Fibroblast of skin of left biceps (primary cell): ENCODE measurements at regions not wholly inside any gene's neighbourhood (a gene's known extent, or its start where the extent isn't known, plus 50 kb on each side); places are given as distances from the start of the nearest gene placed in this dataset.
"Not testable (repeated sequence)": the region's sequence is repeated elsewhere in the genome, so short reads cannot be mapped to it uniquely, and the experiment has no call there.

ENCODE experiments used
- DNase-seq, 2 experiments: peaks; one replicate each; pipeline ENCODE4 v3.0.0-alpha.2; 2013; ENCODE audit warnings: low read depth in 2 of 2

GRCh38 chr17:45585794-45586650 lies 95.5 kb upstream of the PLEKHM1 start:
- not testable (repeated sequence) for DNase-seq

DNA sequence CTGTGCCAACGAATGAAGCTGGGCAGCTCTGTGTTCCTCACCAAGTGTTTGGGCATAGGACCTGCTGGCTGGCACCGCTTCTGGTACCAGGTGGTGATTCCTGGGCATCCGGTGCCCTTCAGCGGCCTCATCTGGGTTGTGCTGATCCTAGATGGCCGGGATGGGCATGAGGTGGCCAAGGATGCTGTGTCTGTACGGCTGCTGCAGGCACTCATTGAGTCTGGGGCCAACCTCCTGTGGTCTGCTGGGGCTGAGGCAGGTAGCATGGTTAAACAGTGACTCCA lies 96.1 kb upstream of the PLEKHM1 start:
- DNase-seq, result not testable (repeated sequence)

DNA sequence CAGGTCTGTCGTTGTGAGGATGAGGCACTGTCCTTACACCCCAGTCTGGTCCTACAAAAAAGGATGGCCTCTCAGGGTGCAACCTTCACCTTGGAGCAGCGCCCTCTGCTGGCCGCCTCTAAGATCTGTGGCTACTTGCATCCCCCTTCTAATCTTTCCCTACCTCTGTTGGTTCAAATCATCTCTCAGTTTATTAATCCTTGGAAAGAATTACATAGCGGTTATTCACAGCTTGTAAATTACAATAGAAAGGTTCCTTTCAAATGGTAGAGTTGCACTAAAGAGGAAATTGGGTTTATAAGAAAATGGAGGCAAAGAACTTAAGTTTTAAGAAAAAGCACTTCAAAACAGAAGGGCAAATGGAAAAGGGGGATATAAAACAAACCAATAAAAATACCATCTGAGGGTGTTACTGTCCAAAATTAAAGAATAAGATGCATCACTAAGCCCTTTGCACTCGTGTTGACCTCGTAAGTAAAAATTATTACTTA lies 102.0 kb upstream of the PLEKHM1 start:
- DNase-seq, result not testable (repeated sequence)

DNA sequence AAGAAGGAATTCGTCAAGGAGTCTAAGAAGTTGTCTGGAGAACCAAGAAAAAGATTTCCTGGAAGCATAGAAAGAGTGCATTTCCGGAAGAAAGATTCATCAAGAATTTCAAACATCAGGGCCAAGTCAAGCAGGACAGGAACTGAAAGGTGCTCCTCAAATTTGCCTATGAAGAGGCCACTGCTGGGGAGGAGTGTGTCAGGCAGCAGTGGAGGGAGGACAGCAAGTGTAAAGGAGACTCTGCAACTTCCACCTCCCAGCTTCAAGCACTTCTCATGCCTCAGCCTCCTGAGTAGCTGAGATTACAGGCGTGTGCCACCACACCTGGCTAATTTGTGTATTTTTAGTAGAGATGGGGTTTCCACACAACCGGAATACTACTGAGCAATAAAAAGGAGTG lies 105.8 kb upstream of the PLEKHM1 start:
- not testable (repeated sequence) for DNase-seq

DNA sequence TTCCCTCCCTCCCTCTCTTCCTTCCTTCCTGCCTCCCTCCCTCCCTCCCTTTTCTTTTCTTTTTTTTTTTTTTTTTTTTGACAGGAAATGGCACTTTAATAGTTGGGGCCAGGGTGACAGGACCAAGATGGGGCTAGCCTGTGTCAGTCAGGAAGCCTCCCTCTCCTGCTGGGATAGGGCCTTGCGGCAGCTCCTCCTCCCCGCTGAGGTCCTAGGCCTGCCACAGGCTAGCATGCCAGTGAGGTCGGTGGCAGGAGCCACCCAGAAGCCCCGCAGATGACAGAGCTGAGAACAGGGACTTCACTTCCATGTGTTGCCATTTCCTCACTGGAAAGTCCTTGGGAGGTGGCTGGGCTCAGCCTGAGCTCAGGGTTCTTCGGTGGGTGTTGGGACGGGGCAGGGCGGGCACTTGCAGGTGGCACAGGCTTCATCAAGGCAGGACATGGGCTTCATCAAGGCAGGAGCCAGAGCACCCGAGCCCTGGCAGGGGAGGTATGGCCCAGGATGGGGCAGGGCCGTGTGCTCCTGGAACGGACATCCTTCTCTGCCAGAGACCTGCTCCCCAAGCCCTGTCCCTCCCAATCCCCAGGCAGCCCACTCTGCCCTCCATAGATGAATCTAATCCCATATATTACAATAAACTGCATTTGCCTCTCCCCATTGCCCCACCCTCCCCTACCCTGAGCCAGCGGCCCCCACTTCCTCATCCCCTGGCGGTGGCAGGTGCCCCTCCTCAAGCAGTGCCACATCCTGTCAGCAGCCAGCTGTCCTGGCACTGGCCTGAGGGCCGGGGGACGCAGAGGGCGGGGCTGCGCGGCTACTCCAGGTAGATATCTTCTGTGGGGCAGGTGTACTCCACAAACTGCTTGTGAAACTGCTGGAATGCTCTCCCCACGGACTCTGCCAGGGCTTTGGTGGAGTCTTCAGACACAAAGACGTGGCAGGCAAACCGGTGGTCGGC lies 109.8 kb upstream of the PLEKHM1 start:
- DNase-seq, result not testable (repeated sequence)

DNA sequence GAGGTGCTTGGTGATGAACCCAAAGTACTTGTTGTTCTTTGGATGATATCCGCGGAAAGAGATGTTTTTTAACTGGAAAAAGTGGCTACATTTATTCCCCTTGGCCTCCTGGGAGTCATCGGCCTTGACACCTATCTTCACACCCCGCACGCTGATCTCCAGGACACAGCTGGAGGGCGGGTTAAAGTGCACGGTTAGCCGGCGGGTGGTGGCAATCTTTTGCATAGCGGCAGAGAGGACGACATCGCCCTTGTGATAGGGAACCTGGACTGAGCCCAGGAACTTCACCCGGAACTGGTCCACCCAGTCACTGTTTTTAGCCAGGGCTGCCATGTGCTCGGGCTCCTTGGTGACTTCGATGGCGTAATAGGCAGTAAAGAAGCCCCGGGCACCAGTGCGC lies 110.5 kb upstream of the PLEKHM1 start:
- not testable (repeated sequence) for DNase-seq

- not testable (repeated sequence) for DNase-seq
Observed at GRCh38 chr17:45601605-45602539, 111.4 kb upstream of the PLEKHM1 start.

DNA sequence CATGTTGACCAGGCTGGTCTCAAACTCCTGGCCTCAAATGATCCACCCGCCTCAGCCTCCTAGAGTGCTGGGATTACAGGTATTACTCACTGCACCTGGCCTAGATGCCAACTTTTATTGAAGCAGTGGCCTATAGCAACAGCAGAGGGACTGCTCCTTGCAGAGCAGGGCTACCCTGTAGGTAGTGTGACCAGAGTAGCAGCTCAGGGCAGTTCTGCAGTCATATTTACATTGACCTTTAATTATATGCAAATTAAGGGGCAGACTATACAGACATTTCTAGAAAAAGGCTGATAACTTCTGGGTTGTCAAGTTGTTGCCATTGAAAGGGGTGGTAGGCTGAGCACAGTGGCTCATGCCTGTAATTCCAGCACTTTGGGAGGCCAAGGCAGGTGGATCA lies 115.2 kb upstream of the PLEKHM1 start:
- not testable (repeated sequence) for DNase-seq

- DNase-seq, result not testable (repeated sequence)
Observed at GRCh38 chr17:45619984-45620405, 129.5 kb upstream of the PLEKHM1 start.

GRCh38 chr17:45620468-45620867 lies 129.9 kb upstream of the PLEKHM1 start:
- DNase-seq, result not testable (repeated sequence)

DNA sequence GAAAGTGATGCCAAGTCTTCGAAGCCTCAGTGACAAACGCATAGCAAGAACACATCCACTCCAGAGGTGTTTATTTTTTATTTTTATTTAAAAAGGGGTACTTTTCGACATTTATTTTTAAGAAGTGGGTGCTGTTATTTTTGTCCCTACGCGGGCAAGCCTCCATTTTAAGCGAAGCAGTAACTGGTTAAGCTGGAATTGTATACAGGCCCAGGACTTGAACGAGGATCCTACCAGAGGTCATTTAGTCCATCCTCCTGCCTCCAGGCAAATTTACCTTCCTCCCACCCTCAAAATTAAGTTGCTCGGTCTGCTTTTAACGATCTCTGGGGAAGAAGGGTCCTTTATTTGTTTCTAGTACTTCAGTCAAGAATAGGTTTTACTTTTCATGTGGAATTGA lies 130.6 kb upstream of the PLEKHM1 start:
- DNase-seq, result not testable (repeated sequence)

DNA sequence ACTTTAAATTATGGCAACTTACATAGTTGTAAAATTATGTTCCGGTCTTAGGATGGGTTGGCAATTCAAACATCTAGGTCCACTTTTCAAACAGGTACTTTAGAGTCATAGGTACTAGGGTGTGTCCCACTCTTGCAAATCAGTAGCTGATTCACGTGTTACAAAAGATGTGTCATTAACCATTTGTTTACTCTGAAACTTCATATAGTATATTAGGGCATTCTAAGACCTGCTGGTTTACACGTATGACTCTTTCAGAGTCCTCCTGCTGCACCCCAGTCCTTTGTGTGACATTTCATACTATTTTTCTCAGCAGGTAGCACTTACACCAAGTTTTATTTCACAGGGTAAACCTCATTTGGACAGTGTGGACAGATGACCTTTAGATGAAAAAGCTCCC lies 131.8 kb upstream of the PLEKHM1 start:
- DNase-seq, result not testable (repeated sequence)

DNA sequence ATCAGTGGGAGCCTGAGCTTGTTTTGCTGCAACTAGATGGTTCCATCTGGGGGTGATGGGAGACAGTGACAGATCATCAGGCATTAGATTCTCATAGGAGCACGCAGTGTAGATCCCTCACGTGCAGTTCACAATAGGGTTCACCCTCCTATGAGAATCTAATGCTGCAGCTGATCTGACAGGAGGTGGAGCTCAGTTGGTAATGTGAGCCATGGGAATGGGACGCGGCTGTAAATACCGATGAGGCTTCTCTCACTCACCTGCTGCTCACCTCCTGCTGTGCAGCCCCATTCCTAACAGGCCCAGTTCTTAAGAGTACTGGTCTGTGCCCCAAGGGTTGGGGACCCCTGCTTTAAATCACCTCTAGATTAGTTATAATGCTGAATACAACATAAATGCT lies 137.5 kb upstream of the PLEKHM1 start:
- DNase-seq, result no peak

GRCh38 chr17:45631941-45632340 lies 141.4 kb upstream of the PLEKHM1 start:
- DNase-seq, result no peak

GRCh38 chr17:45639297-45639849 lies 144.7 kb upstream of the CRHR1 start:
- no peak for DNase-seq

DNA sequence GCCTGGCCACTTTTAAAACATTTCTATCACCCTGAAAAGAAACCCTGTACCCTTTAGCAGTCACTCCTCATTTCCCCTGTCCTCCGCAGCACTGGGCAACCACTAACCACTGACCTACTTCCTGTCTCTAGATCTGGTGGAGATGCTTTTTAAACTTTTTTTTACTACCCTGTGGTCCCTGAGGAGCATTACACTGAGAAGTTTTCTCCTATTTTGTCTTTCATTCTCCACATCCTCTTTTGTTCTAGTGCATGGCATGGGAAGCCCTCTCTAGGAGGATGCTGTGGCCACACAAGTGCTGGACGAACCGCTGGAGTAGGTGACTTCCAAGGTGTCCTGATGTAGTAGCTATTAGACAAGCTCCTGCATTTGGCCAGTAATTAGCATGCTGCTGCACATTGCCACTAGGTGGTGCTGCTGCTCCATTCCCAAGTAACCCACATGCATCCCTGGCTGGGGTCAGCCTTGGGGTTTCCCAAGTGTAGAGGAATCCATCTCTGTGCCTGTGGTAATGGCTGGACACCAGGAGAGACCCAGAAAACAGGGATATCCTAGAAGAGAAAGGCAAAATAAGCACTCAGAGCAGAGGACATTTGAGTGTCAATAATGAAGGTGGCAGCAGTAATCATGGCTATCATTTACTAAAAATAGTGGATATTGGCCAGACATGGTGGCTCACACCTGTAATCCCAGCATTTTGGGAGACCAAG lies 143.8 kb upstream of the CRHR1 start:
- DNase-seq, result peak; percentile 20 to 29

DNA sequence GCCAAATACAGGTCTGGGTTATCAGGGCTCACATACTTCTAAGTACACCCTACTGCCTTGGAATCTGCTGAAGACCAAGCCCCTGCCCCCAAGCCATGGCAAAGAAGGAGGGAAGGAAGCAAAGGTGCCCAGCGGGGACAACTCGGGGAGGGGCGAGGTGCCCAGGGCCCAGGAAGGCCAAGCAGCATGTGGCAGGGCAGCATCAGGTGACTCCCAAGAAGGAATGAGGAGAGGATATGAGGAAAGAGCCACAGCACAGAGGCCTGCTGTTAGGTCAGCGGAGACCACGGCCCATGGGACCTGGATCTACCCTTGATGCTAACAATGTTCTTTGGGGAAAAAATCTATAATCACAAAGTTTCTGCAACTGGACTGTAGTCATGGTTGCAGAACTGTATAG lies 142.6 kb upstream of the CRHR1 start:
- no peak for DNase-seq

GRCh38 chr17:45643591-45643990 lies 140.5 kb upstream of the CRHR1 start:
- no peak for DNase-seq

DNA sequence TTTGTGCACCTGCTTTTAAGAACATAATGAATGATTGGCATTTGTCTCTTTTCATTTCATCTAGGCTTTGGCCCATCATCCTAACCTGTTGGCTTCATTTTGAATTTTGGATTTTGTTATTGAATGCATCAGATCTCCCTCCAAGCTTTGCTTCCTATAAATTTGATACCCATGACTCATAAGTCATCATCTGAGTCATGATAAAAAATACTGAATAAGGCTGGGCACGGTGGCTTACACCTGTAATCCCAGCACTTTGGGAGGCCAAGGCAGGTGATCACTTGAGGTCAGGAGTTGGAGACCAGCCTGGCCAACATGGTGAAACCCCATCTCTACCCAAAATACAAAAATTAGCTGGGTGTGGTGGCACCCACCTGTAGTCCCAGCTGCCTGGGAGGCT lies 139.5 kb upstream of the CRHR1 start:
- DNase-seq, result not testable (repeated sequence)

DNA sequence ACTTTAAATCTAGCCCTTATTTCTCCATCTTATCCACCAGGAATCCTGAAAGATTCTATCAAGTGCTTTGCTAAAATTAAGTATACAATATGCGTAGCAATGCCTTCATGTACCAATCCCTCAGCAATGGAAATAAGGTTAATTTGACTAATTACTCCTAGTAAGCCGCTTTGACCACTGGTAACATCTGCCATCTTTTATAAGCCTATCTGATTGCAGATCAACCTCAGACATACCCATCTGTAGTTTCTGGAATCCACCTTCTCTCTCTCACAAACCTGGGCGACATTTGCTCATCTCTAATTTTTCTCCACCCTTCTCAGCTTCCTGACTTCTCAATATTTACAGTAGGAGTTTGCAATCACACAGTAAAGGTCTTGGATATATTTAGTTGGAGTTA lies 138.8 kb upstream of the CRHR1 start:
- DNase-seq, result no peak
